ENCODE measurements at regions not wholly inside any gene's neighbourhood (a gene's known extent, or its start where the extent isn't known, plus 50 kb on each side); places are given as distances from the start of the nearest gene placed in this dataset.

GRCh38 chr7:119408596-119408995 is 864.4 kb upstream of the KCND2 start:
- no peaks in the 10 kb centered on the region for H3K79me2 ChIP-seq (ENCODE audit: control insufficient read depth, insufficient read depth, low read length)
- ChIA-PET RAD21 (ENCODE audit: unreplicated experiment) (no interaction called here), CTCF (no interaction called here), POLR2A (no interaction called here), SMC1A (ENCODE audit: uncharacterized antibody, unreplicated experiment) (no interaction called here)
- no peak overlapping the region for H3K4me3 ChIP-seq
- no peak overlapping the region for H2AFZ ChIP-seq (ENCODE audit: control insufficient read depth, low read depth, low read length)
- WGBS (ENCODE audit: insufficient coverage, insufficient replicate concordance, low lambda C conversion rate, missing lambda C conversion rate), result 35% methylated on average over 1 of the region's 1 CpG
- no peaks in the 10 kb centered on the region for H3K27me3 ChIP-seq (replicated peaks in 1 of 2; ENCODE audit: control insufficient read depth in 2 of 2, insufficient read depth in 2 of 2, low read length in 1 of 2)
- FAIRE-seq (no peak), DNase-seq (ENCODE audit: low read depth, low spot score) (no peak), ATAC-seq (no peak)
- H3K9ac ChIP-seq (ENCODE audit: control insufficient read depth, insufficient read depth, low read length), result no peak overlapping the region
- no peaks in the 10 kb centered on the region for H4K20me1 ChIP-seq (ENCODE audit: control insufficient read depth, insufficient read depth)
- no peak overlapping the region for H3K4me2 ChIP-seq (ENCODE audit: control insufficient read depth, insufficient read depth)
- in situ Hi-C loops (cut with MboI) (no loop called here), intact Hi-C loops (cut with micrococcal nuclease; ENCODE audit: unreplicated experiment) (no loop called here)
- no peaks in the 10 kb centered on the region for H3K4me1 ChIP-seq (ENCODE audit: control insufficient read depth, insufficient read depth, low read length)
- no peaks in the 10 kb centered on the region for H3K36me3 ChIP-seq (ENCODE audit: control insufficient read depth in 2 of 2, insufficient read depth in 2 of 2, low read length in 1 of 2)
- TF ChIP-seq ZZZ3 (IDR thresholded peaks at IDR 0.05; ENCODE audit: control insufficient read depth, insufficient read length, low read depth) (no peak), NFYA (IDR thresholded peaks at IDR 0.05; ENCODE audit: borderline replicate concordance, low read depth, low read length) (no peak), EP300 (IDR thresholded peaks at IDR 0.05; ENCODE audit: borderline replicate concordance in 1 of 2, control insufficient read depth in 1 of 2, low read depth in 2 of 2, low read length in 2 of 2) (no peak), MTA3 (IDR thresholded peaks at IDR 0.05; ENCODE audit: borderline replicate concordance, low read length) (no peak), CBFB (IDR thresholded peaks at IDR 0.05; ENCODE audit: low read depth) (no peak), ATF2 (IDR thresholded peaks at IDR 0.05; ENCODE audit: low read length) (no peak), MYB (IDR thresholded peaks at IDR 0.05; ENCODE audit: borderline replicate concordance, low read depth, low read length) (no peak), RAD21 (IDR thresholded peaks at IDR 0.05; ENCODE audit: insufficient read depth, low read depth, low read length) (no peak), USF1 (IDR thresholded peaks at IDR 0.05; ENCODE audit: borderline replicate concordance, extremely low read length, insufficient read depth, low read depth, low read length) (no peak), LARP7 (IDR thresholded peaks at IDR 0.05) (no peak), SMC3 (IDR thresholded peaks at IDR 0.05; ENCODE audit: borderline replicate concordance, low read length) (no peak), IRF4 (IDR thresholded peaks at IDR 0.05; ENCODE audit: low read depth, low read length) (no peak), PAX8 (IDR thresholded peaks at IDR 0.05) (no peak), POU2F2 (IDR thresholded peaks at IDR 0.05; ENCODE audit: borderline replicate concordance, low read depth, low read length) (no peak), ZNF687 (IDR thresholded peaks at IDR 0.05) (no peak), BMI1 (IDR thresholded peaks at IDR 0.05; ENCODE audit: borderline replicate concordance) (no peak), HSF1 (IDR thresholded peaks at IDR 0.05; ENCODE audit: low read depth, low read length) (no peak)
- no TSS peak for BruUV-seq (replicated peaks)
- no peaks in the 10 kb centered on the region for H3K9me3 ChIP-seq (replicated peaks; ENCODE audit: control insufficient read depth, insufficient read depth, low read length)
- no peak overlapping the region for H3K27ac ChIP-seq (ENCODE audit: control insufficient read depth, insufficient read depth)
